Suppressor macrophage treated with lipopolysaccharide for 4 hours (primary cell): ENCODE measurements at regions not wholly inside any gene's neighbourhood (a gene's known extent, or its start where the extent isn't known, plus 50 kb on each side); places are given as distances from the start of the nearest gene placed in this dataset.
"Not testable (repeated sequence)": the region's sequence is repeated elsewhere in the genome, so short reads cannot be mapped to it uniquely, and the experiment has no call there.

Source experiments
- DNase-seq: peaks from one replicate; pipeline ENCODE4 v3.0.0-alpha.2; 2020

DNA sequence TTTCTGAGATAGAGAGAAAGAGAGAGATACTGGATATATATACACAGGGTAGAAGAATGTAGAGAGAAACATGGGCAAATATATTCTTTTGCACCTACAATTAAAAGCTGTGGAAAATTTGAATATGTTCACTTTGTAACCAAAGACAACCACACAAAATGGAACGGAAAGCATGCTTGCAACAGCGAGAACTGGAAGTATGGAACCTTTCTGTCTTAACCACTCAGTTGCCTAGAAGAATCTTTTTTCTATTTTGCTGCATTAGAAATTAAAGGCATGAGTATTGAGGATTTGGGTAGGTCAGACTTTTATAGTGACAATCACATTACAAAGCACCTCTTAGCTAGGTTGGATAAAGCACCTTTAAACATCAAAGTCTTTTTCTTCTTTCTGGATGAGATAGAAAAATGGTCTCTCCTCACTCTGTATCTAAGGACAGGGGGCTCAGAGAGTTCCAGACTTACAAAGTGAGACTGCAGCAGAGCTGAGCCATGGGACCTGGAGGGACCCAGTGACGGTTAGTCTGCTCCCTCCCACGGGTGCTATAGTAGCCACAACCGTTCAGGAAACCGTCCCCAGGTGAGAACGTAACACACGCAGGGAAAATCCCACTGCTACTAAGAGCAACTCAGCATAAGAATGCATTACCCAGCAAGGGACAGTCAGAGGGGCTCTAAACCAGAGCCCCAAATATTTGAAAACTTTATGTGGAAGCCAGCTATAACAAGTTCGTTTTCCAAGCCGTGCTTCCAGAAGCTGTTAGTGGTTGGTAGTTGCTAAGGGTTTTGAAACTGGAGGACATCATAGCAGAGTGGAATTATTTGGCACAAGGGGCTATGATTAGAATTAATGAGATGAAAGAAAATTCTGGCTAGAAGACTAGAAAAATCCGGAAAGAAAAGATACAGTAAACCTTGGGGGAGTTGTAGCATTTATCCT, 97.1 kb downstream of the DAD1 start:
- no peak for DNase-seq

- DNase-seq: not testable (repeated sequence)
Measured at GRCh38 chr14:22491053-22491452, 98.0 kb downstream of the DAD1 start.

- no peak for DNase-seq
Measured at GRCh38 chr14:22489957-22490950, 98.8 kb downstream of the DAD1 start.

DNA sequence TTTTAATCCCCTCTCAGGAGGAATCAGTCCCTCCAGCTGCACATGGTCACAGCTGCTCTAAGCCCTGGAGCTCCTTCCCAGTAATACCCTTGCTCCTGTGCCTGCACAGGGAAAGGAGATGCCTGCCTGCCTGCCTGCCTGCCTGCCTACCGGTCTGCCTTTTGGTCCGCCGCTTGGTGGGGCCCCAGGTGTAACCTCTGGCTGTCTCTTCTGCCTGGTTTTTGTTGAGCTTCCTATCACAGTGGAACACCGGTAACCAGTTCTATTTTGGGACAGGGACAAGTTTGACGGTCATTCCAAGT, 99.8 kb downstream of the DAD1 start:
- no peak for DNase-seq

- no peak for DNase-seq
Measured at GRCh38 chr14:22488522-22489243, 100.3 kb downstream of the DAD1 start.

DNA sequence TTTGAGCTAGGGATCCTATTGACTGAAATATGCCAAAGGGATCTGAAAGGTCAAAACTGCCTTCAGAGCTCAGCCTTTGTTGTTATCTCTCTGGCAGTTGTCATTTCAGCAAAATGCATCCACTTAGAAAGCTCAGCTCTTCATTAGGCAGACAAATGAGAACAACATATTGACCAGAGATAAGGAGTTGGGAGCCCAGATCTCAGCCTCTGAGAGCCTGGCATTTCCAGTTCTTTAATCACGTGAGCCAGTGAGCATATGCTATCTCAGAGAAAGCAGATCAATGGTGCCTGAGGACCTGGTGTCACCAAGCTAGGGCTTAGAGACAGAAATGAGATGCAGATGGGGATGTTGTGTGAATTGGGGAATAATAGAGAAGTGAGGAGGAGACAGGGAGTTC, 101.1 kb downstream of the DAD1 start:
- DNase-seq: no peak

- no peak for DNase-seq
Measured at GRCh38 chr14:22487401-22487800, 101.6 kb downstream of the DAD1 start.

DNA sequence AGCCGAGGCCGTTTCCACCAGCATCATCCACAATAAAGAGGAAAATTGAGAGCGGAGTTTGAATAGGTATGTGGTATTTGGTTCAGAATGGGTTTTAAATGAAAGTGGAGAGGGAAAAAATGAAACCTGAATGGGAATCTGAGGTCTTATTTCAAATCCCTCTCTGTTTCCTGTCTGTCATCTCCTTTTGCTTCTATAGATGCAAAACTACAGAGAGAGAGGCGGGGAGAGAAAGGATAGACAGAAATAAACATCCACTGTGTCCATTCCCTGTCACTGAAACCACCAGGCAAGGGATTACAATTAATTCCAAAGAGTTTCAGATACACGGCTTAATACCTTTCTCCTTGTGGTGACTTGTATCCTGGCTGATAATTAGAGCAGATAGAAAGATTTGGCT, 102.3 kb downstream of the DAD1 start:
- no peak for DNase-seq

- DNase-seq: no peak
Measured at GRCh38 chr14:22485649-22486048, 103.4 kb downstream of the DAD1 start.

DNA sequence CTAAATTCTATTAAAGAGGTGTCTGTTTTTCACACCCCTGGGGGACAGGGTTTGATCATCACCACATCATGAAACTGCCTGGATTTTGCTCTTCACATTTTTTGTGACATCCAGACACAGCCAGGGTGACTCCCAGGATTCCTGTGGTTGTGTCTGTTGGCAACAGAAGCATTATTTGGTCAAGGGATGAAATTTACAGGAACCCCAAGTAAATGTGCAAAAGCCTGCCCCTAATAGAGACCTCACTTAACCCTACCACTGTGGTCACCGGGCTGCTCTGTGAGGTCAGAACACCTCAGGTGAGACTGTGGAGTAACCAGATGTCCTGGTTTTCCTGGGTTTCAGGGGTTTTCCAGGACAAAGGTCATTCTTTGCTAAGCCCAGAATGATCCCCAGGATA, 103.8 kb downstream of the DAD1 start:
- no peak for DNase-seq

GRCh38 chr14:22484632-22485031, 104.4 kb downstream of the DAD1 start:
- no peak for DNase-seq

DNA sequence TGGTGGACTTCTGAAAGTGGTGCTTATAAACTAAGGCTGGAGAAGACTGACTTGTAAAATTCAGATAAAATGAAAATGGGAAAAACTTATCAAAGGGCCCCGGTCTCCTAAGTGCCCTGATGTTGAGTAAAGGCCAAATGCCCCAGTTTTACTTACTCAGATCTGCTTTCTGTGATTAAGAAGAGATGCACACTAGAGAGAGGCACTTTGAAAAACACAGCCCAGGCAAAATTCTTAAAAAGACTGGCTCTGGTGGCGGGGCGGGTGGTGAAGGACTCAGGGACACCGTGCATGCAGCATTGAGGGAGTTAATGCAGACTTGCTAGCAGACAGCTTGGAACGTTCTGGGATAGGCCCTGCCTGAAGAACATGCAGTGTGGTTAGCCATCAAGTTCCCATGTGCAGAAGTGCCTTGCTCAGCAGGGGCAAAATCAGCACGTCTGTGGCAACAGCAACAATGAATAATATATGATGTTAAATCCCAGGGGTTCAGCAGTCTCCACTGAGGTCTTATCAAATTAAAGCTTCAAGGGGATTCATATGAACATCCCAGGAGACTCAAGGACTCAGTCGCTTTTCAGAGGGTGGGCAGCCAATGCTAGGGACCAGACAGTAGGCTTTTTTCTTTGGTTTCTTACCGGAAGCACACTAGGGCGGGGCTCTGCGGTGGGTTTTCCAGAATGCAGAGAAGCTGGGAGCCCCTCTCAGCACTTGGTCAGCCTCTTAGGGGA, 105.0 kb downstream of the DAD1 start:
- DNase-seq: no peak

- no peak for DNase-seq
Measured at GRCh38 chr14:22482782-22483553, 106.1 kb downstream of the DAD1 start.

GRCh38 chr14:22482085-22482694, 106.8 kb downstream of the DAD1 start:
- DNase-seq: no peak

DNA sequence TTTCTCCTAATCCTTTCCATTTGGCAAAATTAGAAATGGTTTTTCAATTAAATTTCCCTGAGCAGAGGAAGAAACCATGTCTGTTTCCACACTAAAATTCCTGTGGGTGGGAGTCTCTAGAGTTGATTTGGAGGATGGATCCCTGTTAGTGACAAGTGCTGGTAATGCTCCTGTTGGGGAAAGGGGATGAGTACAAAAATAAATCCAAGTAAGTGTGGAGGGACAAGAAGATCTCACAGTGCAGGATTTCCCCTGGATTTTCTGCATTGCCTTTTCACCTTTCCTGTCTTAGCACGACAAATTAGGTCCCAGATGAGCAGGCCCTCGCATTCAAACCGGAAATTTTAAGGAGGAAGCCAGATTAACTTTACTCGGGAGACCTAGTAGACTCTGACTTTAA, 107.5 kb downstream of the DAD1 start:
- DNase-seq: no peak

- DNase-seq: no peak
Measured at GRCh38 chr14:22479776-22480464, 109.1 kb downstream of the DAD1 start.

DNA sequence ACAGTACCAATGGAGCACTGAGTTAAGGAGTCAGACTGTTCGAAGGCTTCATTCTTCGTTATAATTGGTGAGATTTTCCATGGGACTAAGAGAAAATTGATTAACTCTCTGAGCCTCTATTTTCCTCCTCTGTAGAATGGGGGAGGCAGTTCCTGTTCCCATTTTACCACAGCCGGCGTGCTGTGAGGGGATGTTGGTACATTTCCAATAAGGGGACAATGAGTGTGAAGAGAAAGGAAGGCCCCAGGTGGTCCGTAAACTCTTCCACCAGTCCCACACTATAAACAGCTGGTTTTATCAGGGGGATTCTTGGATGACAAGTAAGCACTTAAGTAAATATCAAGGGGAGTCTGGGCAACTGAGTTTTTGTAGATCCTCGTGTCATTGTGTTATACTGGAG, 109.9 kb downstream of the DAD1 start:
- DNase-seq: no peak

DNA sequence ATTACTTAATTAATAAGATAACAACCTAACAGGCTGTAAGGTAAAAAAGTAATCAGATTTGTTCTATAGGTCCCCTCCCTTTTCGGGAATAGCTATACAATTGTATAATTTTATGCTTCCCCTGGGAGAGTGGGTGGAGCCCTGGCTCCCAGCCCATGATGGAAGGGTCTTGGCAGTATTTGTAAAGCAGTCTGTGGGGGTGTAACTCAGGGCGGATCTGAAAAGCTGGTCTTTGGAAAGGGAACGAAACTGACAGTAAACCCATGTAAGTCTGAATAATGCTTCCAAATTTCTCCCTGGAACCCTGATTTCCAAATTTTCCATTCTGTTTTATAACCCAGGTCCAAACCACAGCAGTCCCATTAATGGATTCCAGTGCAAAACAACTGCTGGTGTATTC, 110.4 kb downstream of the DAD1 start:
- no peak for DNase-seq

DNA sequence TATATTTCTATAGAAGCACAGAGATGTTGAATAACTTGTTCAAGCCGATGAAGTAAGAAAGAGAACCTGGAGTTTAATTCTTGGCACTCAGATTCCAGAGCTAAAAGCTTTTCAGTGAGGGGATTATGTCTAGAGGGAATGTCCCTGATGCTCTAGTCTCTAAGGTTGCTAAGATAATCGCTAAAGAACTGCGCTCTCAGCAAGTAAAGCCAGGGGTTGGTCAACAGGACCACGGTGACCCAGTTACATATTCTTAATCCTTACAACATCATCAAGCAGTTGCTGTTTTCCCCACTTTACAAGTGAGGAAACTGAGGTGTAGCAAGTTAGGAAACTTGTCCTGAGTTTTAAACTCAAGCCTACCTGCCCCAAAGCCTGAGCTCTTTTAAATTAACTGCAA, 110.8 kb downstream of the DAD1 start:
- no peak for DNase-seq

DNA sequence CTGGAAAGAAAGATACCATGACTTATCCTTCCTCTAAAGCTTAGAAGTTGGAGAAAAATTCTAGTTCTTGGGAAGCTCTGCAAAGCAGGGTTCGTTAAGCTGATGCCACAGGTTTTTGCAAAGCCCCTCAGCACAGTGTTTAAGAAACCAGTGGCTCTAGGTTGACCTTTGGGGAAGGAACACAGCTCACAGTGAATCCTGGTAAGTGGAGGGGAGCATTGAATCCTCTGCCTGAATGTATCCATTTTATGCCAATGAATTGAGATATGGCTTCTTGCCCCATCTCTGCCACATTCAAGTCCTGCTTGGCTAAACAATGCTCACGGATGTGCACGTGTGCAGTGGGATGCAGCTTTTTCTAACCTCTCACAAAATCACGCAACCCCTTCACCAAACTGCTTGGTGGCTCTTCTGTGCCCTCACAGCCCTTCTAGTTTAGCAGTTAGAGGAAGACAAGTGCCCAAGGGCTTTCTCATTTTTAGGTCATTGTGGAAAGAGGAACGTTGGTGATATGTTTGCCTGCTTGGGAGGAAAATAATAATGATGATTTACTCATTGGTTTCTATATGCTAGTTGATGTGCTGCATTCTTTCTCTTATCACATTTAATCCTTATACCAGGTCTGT, 111.3 kb downstream of the DAD1 start:
- DNase-seq: no peak
